Neural progenitor cell (in vitro differentiated cells): ENCODE measurements at regions not wholly inside any gene's neighbourhood (a gene's known extent, or its start where the extent isn't known, plus 50 kb on each side); places are given as distances from the start of the nearest gene placed in this dataset.

Source experiments
- DNase-seq: peaks from one replicate; pipeline ENCODE4 v3.0.0-alpha.2; 2016; ENCODE audit warnings: low spot score
- H2AFZ ChIP-seq: fragments of 200-600 bp; sonication (generic); replicated peaks from 2 replicates; pipeline ENCODE4 v1.6.1; 2016; ENCODE audit warnings: antibody characterized with exemption
- H3F3A ChIP-seq: fragments of 200-600 bp; sonication (generic); 2 replicates; pipeline ENCODE4 v1.6.1; 2016; ENCODE audit warnings: antibody characterized with exemption, low read depth
- H3K27ac ChIP-seq: fragments of 200-600 bp; sonication (generic); 2 replicates; pipeline ENCODE4 v1.5.1; 2016; ENCODE audit warnings: mild to moderate bottlenecking
- H3K27me3 ChIP-seq: fragments of 200-600 bp; sonication (generic); 2 replicates; pipeline ENCODE4 v1.6.1; 2016; ENCODE audit warnings: mild to moderate bottlenecking, moderate library complexity
- H3K36me3 ChIP-seq: fragments of 200-600 bp; sonication (generic); 2 replicates; pipeline ENCODE4 v1.5.1; 2016
- H3K4me1 ChIP-seq: fragments of 200-600 bp; sonication (generic); 2 replicates; pipeline ENCODE4 v1.6.1; 2016; ENCODE audit warnings: mixed run types
- H3K4me2 ChIP-seq: fragments of 200-600 bp; sonication (generic); 2 replicates; pipeline ENCODE4 v1.6.1; 2016
- H3K4me3 ChIP-seq: fragments of 200-600 bp; sonication (generic); 2 replicates; pipeline ENCODE4 v1.5.1; 2016
- H3K79me2 ChIP-seq: fragments of 200-600 bp; sonication (generic); 2 replicates; pipeline ENCODE4 v1.6.1; 2016; ENCODE audit warnings: low read depth
- H3K9ac ChIP-seq: fragments of 200-600 bp; sonication (generic); 2 replicates; pipeline ENCODE4 v1.6.1; 2016
- H3K9me3 ChIP-seq: fragments of 200-600 bp; sonication (generic); 2 replicates; pipeline ENCODE4 v1.5.1; 2016; ENCODE audit warnings: low read depth
- H4K20me1 ChIP-seq: fragments of 200-600 bp; sonication (generic); 2 replicates; pipeline ENCODE4 v1.6.1; 2016; ENCODE audit warnings: low read depth
- H3K27ac Mint-ChIP-seq: 3 replicates; pipeline ENCODE4 v1.8.0; 2021; ENCODE audit warnings: mixed read lengths
- H3K27me3 Mint-ChIP-seq: 2 replicates; pipeline ENCODE4 v1.8.0; 2022; ENCODE audit warnings: low read depth, mild to moderate bottlenecking, inconsistent platforms, moderate library complexity, mixed read lengths; ENCODE audit not compliant: insufficient read depth
- H3K36me3 Mint-ChIP-seq: 3 replicates; pipeline ENCODE4 v1.8.0; 2021; ENCODE audit warnings: mixed read lengths
- H3K4me1 Mint-ChIP-seq: 3 replicates; pipeline ENCODE4 v1.8.0; 2021; ENCODE audit warnings: mixed read lengths
- H3K4me3 Mint-ChIP-seq: 3 replicates; pipeline ENCODE4 v1.8.0; 2021; ENCODE audit warnings: mild to moderate bottlenecking, moderate library complexity, mixed read lengths
- H3K9me3 Mint-ChIP-seq: 3 replicates; pipeline ENCODE4 v1.8.0; 2020; ENCODE audit warnings: mixed read lengths
- CTCF ChIP-seq: fragments of 200-600 bp; sonication (generic); IDR thresholded peaks from 2 replicates; pipeline ENCODE4 v1.5.1; 2017; ENCODE audit warnings: antibody characterized with exemption, mild to moderate bottlenecking
- EZH2 ChIP-seq: fragments of 200-600 bp; sonication (generic); IDR thresholded peaks from 2 replicates; pipeline ENCODE4 v1.6.1; 2017; ENCODE audit warnings: antibody characterized with exemption, mild to moderate bottlenecking, moderate library complexity
- EZH2phosphoT487 ChIP-seq: fragments of 200-600 bp; sonication (generic); IDR thresholded peaks from 2 replicates; pipeline ENCODE4 v1.6.1; 2017; ENCODE audit warnings: antibody characterized with exemption

GRCh38 chr20:4502756-4503155, 183.5 kb upstream of the PRNP start:
- Histone ChIP-seq H3K79me2 (no peaks in the 10 kb centered on the region), H3K27me3 (no peaks in the 10 kb centered on the region), H3K4me1 (no peaks in the 10 kb centered on the region), H3K27ac (no peak overlapping the region), H3K4me2 (no peak overlapping the region), H3K4me3 (no peak overlapping the region), H4K20me1 (no peaks in the 10 kb centered on the region), H3F3A (no peaks in the 10 kb centered on the region), H3K9ac (no peak overlapping the region), H3K36me3 (no peaks in the 10 kb centered on the region), H3K9me3 (no peaks in the 10 kb centered on the region), H2AFZ (no peak overlapping the region)
- Mint-ChIP-seq H3K27ac (no peak overlapping the region), H3K27me3 (peaks cover 6% of the 10 kb centered on the region), H3K9me3 (peaks cover 22% of the 10 kb centered on the region), H3K4me3 (no peak overlapping the region), H3K4me1 (peaks cover 2% of the 10 kb centered on the region), H3K36me3 (no peaks in the 10 kb centered on the region)
- no peak for TF ChIP-seq EZH2
- no peak for TF ChIP-seq EZH2phosphoT487
- no peak for TF ChIP-seq CTCF
- DNase-seq = no peak

- H4K20me1 ChIP-seq = no peaks in the 10 kb centered on the region
- no peaks in the 10 kb centered on the region for H3K36me3 ChIP-seq
- Mint-ChIP-seq H3K4me1 (no peaks in the 10 kb centered on the region), H3K4me3 (no peak overlapping the region), H3K27ac (no peak overlapping the region), H3K27me3 (no peaks in the 10 kb centered on the region), H3K36me3 (no peaks in the 10 kb centered on the region), H3K9me3 (peaks cover 17% of the 10 kb centered on the region)
- H3K9me3 ChIP-seq = no peaks in the 10 kb centered on the region
- no peak overlapping the region for H3K27ac ChIP-seq
- no peak overlapping the region for H3K4me3 ChIP-seq
- no peak overlapping the region for H3K9ac ChIP-seq
- no peak overlapping the region for H2AFZ ChIP-seq
- H3K4me1 ChIP-seq = no peaks in the 10 kb centered on the region
- DNase-seq = no peak
- TF ChIP-seq EZH2 (no peak), EZH2phosphoT487 (no peak), CTCF (no peak)
- no peak overlapping the region for H3K4me2 ChIP-seq
- H3F3A ChIP-seq = no peaks in the 10 kb centered on the region
- no peaks in the 10 kb centered on the region for H3K27me3 ChIP-seq
- H3K79me2 ChIP-seq = no peaks in the 10 kb centered on the region
These were observed 192.9 kb upstream of the PRNP start for GRCh38 chr20:4493386-4493785.

GRCh38 chr20:4491643-4492042, 194.6 kb upstream of the PRNP start:
- Histone ChIP-seq H3F3A (no peaks in the 10 kb centered on the region), H3K4me2 (no peak overlapping the region), H3K36me3 (no peaks in the 10 kb centered on the region), H3K27me3 (no peaks in the 10 kb centered on the region), H4K20me1 (no peaks in the 10 kb centered on the region), H3K79me2 (no peaks in the 10 kb centered on the region), H3K27ac (no peak overlapping the region), H3K4me1 (no peaks in the 10 kb centered on the region), H3K9ac (no peak overlapping the region), H3K4me3 (no peak overlapping the region), H3K9me3 (no peaks in the 10 kb centered on the region), H2AFZ (no peak overlapping the region)
- no peaks in the 10 kb centered on the region for H3K27me3 Mint-ChIP-seq
- no peak for DNase-seq
- H3K27ac Mint-ChIP-seq = no peak overlapping the region
- no peaks in the 10 kb centered on the region for H3K36me3 Mint-ChIP-seq
- H3K4me3 Mint-ChIP-seq = no peak overlapping the region
- H3K9me3 Mint-ChIP-seq = peaks cover 7% of the 10 kb centered on the region
- no peaks in the 10 kb centered on the region for H3K4me1 Mint-ChIP-seq
- TF ChIP-seq EZH2 (no peak), CTCF (no peak), EZH2phosphoT487 (no peak)
